Mesothelial cell of epicardium (in vitro differentiated cells): ENCODE measurements at regions not wholly inside any gene's neighbourhood (a gene's known extent, or its start where the extent isn't known, plus 50 kb on each side); places are given as distances from the start of the nearest gene placed in this dataset.
"Not testable (repeated sequence)": the region's sequence is repeated elsewhere in the genome, so short reads cannot be mapped to it uniquely, and the experiment has no call there.

ENCODE experiments used
- DNase-seq, 2 experiments: peaks; one replicate each; pipeline ENCODE4 v3.0.0; 2021; ENCODE audit warnings: low spot score in 2 of 2; ENCODE audit not compliant: unreplicated experiment in 2 of 2
- H3K27ac Mint-ChIP-seq: 2 replicates; pipeline ENCODE4 v1.8.0; 2021; ENCODE audit warnings: mixed read lengths
- H3K27me3 Mint-ChIP-seq: 2 replicates; pipeline ENCODE4 v1.8.0; 2021; ENCODE audit warnings: low read depth, mixed read lengths
- H3K36me3 Mint-ChIP-seq: 2 replicates; pipeline ENCODE4 v1.8.0; 2021; ENCODE audit warnings: mixed read lengths
- H3K4me1 Mint-ChIP-seq: 2 replicates; pipeline ENCODE4 v1.8.0; 2021; ENCODE audit warnings: mixed read lengths
- H3K4me3 Mint-ChIP-seq: 2 replicates; pipeline ENCODE4 v1.8.0; 2021; ENCODE audit warnings: mild to moderate bottlenecking, moderate library complexity, mixed read lengths
- H3K9me3 Mint-ChIP-seq: 2 replicates; pipeline ENCODE4 v1.8.0; 2021; ENCODE audit warnings: mixed read lengths
- TF ChIP-seq, protein P1 (sequence below): fragments of 200-600 bp; sonication (generic); IDR thresholded peaks from one replicate; pipeline ENCODE4 v1.5.0; 2021; ENCODE audit warnings: antibody characterized with exemption; ENCODE audit not compliant: unreplicated experiment

GRCh38 chr13:63840551-63841421, 2425.1 kb upstream of the PCDH20 start:
- no peaks in the 10 kb centered on the region for H3K4me1 Mint-ChIP-seq
- no peak overlapping the region for H3K27ac Mint-ChIP-seq
- TF ChIP-seq, protein P1, sequence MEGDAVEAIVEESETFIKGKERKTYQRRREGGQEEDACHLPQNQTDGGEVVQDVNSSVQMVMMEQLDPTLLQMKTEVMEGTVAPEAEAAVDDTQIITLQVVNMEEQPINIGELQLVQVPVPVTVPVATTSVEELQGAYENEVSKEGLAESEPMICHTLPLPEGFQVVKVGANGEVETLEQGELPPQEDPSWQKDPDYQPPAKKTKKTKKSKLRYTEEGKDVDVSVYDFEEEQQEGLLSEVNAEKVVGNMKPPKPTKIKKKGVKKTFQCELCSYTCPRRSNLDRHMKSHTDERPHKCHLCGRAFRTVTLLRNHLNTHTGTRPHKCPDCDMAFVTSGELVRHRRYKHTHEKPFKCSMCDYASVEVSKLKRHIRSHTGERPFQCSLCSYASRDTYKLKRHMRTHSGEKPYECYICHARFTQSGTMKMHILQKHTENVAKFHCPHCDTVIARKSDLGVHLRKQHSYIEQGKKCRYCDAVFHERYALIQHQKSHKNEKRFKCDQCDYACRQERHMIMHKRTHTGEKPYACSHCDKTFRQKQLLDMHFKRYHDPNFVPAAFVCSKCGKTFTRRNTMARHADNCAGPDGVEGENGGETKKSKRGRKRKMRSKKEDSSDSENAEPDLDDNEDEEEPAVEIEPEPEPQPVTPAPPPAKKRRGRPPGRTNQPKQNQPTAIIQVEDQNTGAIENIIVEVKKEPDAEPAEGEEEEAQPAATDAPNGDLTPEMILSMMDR = no peak
- H3K36me3 Mint-ChIP-seq = no peaks in the 10 kb centered on the region
- peaks cover 12% of the 10 kb centered on the region for H3K9me3 Mint-ChIP-seq
- no peak for DNase-seq
- no peak overlapping the region for H3K4me3 Mint-ChIP-seq
- H3K27me3 Mint-ChIP-seq = no peaks in the 10 kb centered on the region

DNA sequence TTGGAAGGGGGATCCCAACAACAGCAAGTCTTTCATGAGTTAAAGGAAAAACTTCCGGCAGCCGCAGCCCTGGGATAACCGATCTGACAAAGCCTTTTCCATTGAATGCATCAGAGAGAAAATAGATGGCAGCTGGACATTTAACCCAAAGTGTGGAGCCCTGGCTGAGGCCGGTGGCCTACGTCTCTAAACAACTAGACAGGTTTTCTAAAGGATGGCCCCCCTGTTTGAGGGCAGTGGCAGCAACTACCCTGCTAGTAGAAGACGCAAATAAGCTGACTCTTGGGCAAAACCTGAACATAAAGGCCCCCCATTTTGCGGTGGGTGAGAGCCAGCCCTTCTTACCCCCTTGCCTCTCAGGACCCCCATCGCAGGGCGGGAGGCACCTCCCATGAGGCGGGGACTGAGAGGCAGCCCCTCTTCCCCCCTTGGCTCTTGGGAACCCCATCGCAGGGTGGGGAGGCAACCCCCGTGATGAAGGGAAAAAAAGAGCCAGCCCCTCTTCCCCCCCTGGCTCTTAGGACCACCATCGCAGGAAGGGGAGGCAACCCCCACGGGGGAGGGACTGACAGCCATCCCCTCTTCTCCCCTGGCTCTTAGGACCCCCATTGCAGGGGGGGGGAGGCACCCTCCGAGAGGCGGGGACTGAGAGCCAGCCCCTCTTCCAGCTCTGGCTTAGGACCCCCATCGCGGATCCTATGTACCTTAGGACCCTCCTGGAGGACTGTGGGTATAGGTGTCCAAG, 2422.9 kb upstream of the PCDH20 start:
- TF ChIP-seq, protein P1 = no peak
- Mint-ChIP-seq H3K27me3 (no peaks in the 10 kb centered on the region), H3K27ac (no peak overlapping the region), H3K4me1 (no peaks in the 10 kb centered on the region), H3K9me3 (peaks cover 12% of the 10 kb centered on the region), H3K4me3 (no peak overlapping the region), H3K36me3 (no peaks in the 10 kb centered on the region)
- no peak for DNase-seq

GRCh38 chr13:63837701-63838100, 2422.1 kb upstream of the PCDH20 start:
- not testable (repeated sequence) for H3K27me3 Mint-ChIP-seq, H3K36me3 Mint-ChIP-seq, H3K4me1 Mint-ChIP-seq, H3K9me3 Mint-ChIP-seq, DNase-seq, H3K27ac Mint-ChIP-seq, H3K4me3 Mint-ChIP-seq

DNA sequence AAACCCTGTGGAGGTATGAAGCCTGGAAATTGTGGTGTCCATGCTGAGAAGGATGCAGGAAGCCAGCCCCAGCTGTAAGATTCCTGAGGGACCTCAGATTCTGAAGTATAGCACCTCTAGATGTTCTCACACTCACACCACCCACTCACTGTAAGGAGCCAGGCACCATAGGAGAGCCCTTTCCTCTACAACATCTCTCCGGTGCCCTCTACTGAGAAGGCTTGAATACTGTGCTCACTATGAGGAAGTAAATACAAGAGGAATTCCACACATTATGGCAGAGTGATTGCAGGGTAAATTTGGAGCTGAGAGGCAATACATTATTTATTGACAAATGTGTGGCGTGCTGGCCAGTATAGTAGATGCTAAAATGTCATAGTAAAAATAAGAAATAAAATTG, 2414.0 kb upstream of the PCDH20 start:
- not testable (repeated sequence) for H3K36me3 Mint-ChIP-seq, H3K4me1 Mint-ChIP-seq, H3K9me3 Mint-ChIP-seq

DNA sequence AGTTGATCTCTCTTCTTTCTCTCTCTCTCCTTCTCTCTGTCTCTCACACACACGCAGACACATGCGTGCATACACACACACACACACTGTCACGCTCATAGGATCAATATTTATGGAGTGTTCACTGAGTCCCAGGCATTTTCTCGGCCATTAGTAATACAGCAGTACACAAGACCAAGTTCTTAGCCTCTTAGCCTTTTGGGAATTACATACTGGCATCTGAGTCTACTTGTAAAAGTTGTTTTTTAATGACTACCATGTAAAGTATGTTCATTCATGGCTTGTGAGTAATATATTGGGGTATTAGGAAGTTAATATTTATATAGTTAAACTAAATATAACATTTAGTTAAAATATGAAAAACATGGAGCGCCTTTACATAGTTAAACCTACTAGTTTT, 2406.1 kb upstream of the PCDH20 start:
- H3K27ac Mint-ChIP-seq, H3K9me3 Mint-ChIP-seq, DNase-seq, H3K27me3 Mint-ChIP-seq, H3K36me3 Mint-ChIP-seq, H3K4me1 Mint-ChIP-seq, H3K4me3 Mint-ChIP-seq: not testable (repeated sequence)

More for the DNA sequence above, 2414.0 kb upstream of the PCDH20 start:
- not testable (repeated sequence) for H3K4me3 Mint-ChIP-seq, DNase-seq, H3K27ac Mint-ChIP-seq, H3K27me3 Mint-ChIP-seq

DNA sequence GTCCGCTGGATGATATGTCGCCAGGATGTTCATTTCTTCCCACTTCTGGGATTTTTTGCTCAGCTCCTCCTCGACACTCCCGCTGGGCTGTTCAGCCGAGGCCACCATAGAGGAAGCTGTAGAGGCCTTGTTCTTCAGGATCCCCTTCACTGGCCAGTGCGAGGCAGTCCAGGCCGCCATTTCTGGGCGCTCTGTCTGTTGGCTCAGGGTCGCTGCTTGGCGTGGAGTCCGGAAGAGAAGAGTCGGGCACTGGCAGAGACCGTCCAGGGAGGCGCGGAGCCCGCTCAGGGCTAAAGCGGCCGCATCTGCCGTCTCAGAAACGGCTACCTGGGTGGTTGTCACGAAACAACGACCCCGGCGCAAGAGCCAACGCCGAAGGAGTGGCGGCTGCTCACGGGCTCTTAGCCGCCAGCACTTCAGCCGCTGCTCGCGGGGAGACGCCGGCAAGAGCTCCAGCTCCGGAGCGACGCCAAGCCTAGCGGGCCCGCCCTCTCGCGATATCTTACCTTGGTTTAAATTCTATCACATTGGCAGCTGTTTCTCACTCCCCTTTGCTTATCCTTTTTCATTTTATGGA, 2395.9 kb upstream of the PCDH20 start:
- not testable (repeated sequence) for H3K4me3 Mint-ChIP-seq, H3K9me3 Mint-ChIP-seq, DNase-seq, H3K4me1 Mint-ChIP-seq, H3K27ac Mint-ChIP-seq, H3K27me3 Mint-ChIP-seq, H3K36me3 Mint-ChIP-seq

GRCh38 chr13:63791134-63791533, 2375.5 kb upstream of the PCDH20 start:
- H3K36me3 Mint-ChIP-seq, H3K27me3 Mint-ChIP-seq, H3K27ac Mint-ChIP-seq: not testable (repeated sequence)

GRCh38 chr13:63774133-63774532, 2358.5 kb upstream of the PCDH20 start:
- TF ChIP-seq, protein P1 = no peak
- Mint-ChIP-seq H3K4me1 (peaks cover 9% of the 10 kb centered on the region), H3K27ac (no peak overlapping the region), H3K9me3 (peaks cover 18% of the 10 kb centered on the region), H3K4me3 (no peak overlapping the region), H3K27me3 (no peaks in the 10 kb centered on the region), H3K36me3 (no peaks in the 10 kb centered on the region)
- no peak for DNase-seq

More at GRCh38 chr13:63791134-63791533, 2375.5 kb upstream of the PCDH20 start:
- H3K4me1 Mint-ChIP-seq = peaks cover 13% of the 10 kb centered on the region
- not testable (repeated sequence) for H3K4me3 Mint-ChIP-seq, DNase-seq, H3K9me3 Mint-ChIP-seq
